ENCODE measurements at regions not wholly inside any gene's neighbourhood (a gene's known extent, or its start where the extent isn't known, plus 50 kb on each side); places are given as distances from the start of the nearest gene placed in this dataset.

DNA sequence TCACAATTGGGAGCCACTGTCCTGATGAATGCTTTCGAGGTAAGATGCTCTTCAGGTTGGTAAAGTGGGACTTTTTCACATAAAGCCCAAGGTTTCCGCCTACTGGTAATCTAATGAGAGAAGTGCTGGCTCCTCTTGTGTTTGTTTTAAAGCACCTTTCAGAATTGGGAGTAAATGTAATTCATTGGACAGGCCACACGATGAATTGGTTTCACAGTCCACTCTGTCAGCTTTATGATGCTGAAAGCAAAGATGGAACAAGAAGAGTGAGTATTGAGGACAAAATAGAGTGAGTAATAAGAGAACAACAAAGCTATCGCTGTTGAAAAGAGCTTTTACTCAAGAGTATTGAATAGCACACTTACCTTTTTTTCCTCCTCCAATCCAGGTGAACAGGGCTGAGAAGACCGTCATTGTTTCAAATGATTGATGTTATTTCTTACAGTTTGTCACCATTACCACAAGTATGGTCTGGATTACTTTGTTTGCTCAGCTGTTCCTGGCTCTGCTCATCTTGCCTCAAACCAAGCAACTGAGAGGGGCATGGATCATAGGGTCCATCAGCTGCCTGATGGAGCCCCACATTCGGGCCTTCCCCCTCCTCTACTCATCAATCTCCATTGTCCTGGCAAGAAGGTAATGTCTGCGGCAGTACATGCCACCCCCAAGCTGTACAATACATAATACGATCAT is 136.1 kb upstream of the CNTN4 start:
- H2AFZ ChIP-seq (ENCODE audit: low read length): no peak overlapping the region
- H3K27me3 ChIP-seq (ENCODE audit: control insufficient read depth, insufficient read depth, low read length): no peaks in the 10 kb centered on the region
- H3K4me1 ChIP-seq (ENCODE audit: control insufficient read depth, extremely low read depth, insufficient read depth, low read length): no peaks in the 10 kb centered on the region
- no peaks in the 10 kb centered on the region for H3K36me3 ChIP-seq (ENCODE audit: control insufficient read depth, insufficient read depth, low read length)
- no peak for TF ChIP-seq EZH2 (IDR thresholded peaks at IDR 0.05; ENCODE audit: low read length, missing control alignments)
- TF ChIP-seq, protein P1, sequence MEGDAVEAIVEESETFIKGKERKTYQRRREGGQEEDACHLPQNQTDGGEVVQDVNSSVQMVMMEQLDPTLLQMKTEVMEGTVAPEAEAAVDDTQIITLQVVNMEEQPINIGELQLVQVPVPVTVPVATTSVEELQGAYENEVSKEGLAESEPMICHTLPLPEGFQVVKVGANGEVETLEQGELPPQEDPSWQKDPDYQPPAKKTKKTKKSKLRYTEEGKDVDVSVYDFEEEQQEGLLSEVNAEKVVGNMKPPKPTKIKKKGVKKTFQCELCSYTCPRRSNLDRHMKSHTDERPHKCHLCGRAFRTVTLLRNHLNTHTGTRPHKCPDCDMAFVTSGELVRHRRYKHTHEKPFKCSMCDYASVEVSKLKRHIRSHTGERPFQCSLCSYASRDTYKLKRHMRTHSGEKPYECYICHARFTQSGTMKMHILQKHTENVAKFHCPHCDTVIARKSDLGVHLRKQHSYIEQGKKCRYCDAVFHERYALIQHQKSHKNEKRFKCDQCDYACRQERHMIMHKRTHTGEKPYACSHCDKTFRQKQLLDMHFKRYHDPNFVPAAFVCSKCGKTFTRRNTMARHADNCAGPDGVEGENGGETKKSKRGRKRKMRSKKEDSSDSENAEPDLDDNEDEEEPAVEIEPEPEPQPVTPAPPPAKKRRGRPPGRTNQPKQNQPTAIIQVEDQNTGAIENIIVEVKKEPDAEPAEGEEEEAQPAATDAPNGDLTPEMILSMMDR (conservative IDR thresholded peaks at IDR 0.05 in 1 of 2, IDR thresholded peaks at IDR 0.05 in 1 of 2; ENCODE audit: low read depth in 1 of 2, low read length in 2 of 2): no peak
- no peaks in the 10 kb centered on the region for H3K79me2 ChIP-seq (ENCODE audit: control insufficient read depth, insufficient read depth, low read length)
- H3K4me2 ChIP-seq (ENCODE audit: extremely low read depth, insufficient read depth, low read length): no peak overlapping the region
- H3K9ac ChIP-seq (ENCODE audit: insufficient read depth, low read length): no peak overlapping the region
- H3K9me3 ChIP-seq (ENCODE audit: control insufficient read depth, insufficient read depth, low read depth, low read length): no peaks in the 10 kb centered on the region
- no peak for DNase-seq (ENCODE audit: low read depth in 2 of 2)
- no peaks in the 10 kb centered on the region for H4K20me1 ChIP-seq (ENCODE audit: control insufficient read depth, extremely low read depth, insufficient read depth, low read length)
- no peak overlapping the region for H3K27ac ChIP-seq (ENCODE audit: insufficient read depth, low read length)
- H3K4me3 ChIP-seq (replicated peaks in 1 of 4; ENCODE audit: control extremely low read depth in 1 of 4, insufficient read depth in 1 of 4, low read depth in 3 of 4, low read length in 4 of 4): no peak overlapping the region

DNA sequence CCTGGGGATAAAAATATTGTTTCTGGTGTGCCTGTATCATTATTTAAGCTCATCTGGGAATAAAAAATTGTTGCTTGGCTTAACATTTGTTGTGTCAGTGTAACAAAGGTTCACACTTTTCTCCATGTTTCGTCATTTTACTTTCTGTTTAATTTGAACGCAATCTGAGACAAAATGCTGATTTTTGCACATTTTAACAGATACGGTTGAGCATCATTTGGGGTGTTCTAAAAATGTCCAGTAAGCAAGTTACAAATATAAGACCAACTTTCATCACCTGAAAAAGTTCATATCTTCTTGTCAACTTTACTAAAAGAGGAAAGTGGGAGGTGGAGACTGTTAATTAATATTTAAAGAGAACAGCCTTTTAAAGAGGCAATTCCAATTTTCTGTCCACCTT is 134.8 kb upstream of the CNTN4 start:
- no peak overlapping the region for H3K27ac ChIP-seq (ENCODE audit: insufficient read depth, low read length)
- H3K9ac ChIP-seq (ENCODE audit: insufficient read depth, low read length): no peak overlapping the region
- H3K9me3 ChIP-seq (ENCODE audit: control insufficient read depth, insufficient read depth, low read depth, low read length): no peaks in the 10 kb centered on the region
- no peak overlapping the region for H2AFZ ChIP-seq (ENCODE audit: low read length)
- H3K36me3 ChIP-seq (ENCODE audit: control insufficient read depth, insufficient read depth, low read length): no peaks in the 10 kb centered on the region
- no peak for TF ChIP-seq EZH2 (IDR thresholded peaks at IDR 0.05; ENCODE audit: low read length, missing control alignments)
- no peak overlapping the region for H3K4me2 ChIP-seq (ENCODE audit: extremely low read depth, insufficient read depth, low read length)
- H3K4me1 ChIP-seq (ENCODE audit: control insufficient read depth, extremely low read depth, insufficient read depth, low read length): no peaks in the 10 kb centered on the region
- no peak overlapping the region for H3K4me3 ChIP-seq (replicated peaks in 1 of 4; ENCODE audit: control extremely low read depth in 1 of 4, insufficient read depth in 1 of 4, low read depth in 3 of 4, low read length in 4 of 4)
- H3K79me2 ChIP-seq (ENCODE audit: control insufficient read depth, insufficient read depth, low read length): no peaks in the 10 kb centered on the region
- H3K27me3 ChIP-seq (ENCODE audit: control insufficient read depth, insufficient read depth, low read length): no peaks in the 10 kb centered on the region
- H4K20me1 ChIP-seq (ENCODE audit: control insufficient read depth, extremely low read depth, insufficient read depth, low read length): no peaks in the 10 kb centered on the region
- DNase-seq (ENCODE audit: low read depth in 2 of 2): no peak

DNA sequence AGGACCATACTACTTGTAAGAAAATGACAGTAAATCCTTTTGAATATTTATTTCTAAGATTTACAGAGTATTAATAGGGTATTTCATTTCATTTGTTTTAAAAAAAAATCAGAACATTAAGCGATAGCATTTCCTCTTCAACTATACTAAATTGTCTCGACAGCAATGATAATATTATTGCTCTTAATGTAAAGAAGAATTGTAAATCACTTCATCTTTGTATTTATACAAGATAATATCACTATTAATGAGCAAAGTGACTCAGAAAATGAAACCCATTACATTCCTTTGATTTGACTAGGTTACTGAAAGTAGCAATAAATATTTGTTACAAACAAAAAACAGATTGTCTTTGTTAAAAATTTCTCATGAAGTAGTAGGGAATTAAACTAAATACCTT is 131.1 kb upstream of the CNTN4 start:
- TF ChIP-seq, protein P1 (conservative IDR thresholded peaks at IDR 0.05 in 1 of 2, IDR thresholded peaks at IDR 0.05 in 1 of 2; ENCODE audit: low read depth in 1 of 2, low read length in 2 of 2): no peak
- no peak for TF ChIP-seq EZH2 (IDR thresholded peaks at IDR 0.05; ENCODE audit: low read length, missing control alignments)
- Histone ChIP-seq H3K27me3 (ENCODE audit: control insufficient read depth, insufficient read depth, low read length) (no peaks in the 10 kb centered on the region), H3K27ac (ENCODE audit: insufficient read depth, low read length) (no peak overlapping the region), H4K20me1 (ENCODE audit: control insufficient read depth, extremely low read depth, insufficient read depth, low read length) (no peaks in the 10 kb centered on the region), H3K79me2 (ENCODE audit: control insufficient read depth, insufficient read depth, low read length) (no peaks in the 10 kb centered on the region), H3K36me3 (ENCODE audit: control insufficient read depth, insufficient read depth, low read length) (no peaks in the 10 kb centered on the region), H3K4me3 (replicated peaks in 1 of 4; ENCODE audit: control extremely low read depth in 1 of 4, insufficient read depth in 1 of 4, low read depth in 3 of 4, low read length in 4 of 4) (no peak overlapping the region), H2AFZ (ENCODE audit: low read length) (no peak overlapping the region), H3K4me2 (ENCODE audit: extremely low read depth, insufficient read depth, low read length) (no peak overlapping the region), H3K9ac (ENCODE audit: insufficient read depth, low read length) (no peak overlapping the region), H3K9me3 (ENCODE audit: control insufficient read depth, insufficient read depth, low read depth, low read length) (no peaks in the 10 kb centered on the region), H3K4me1 (ENCODE audit: control insufficient read depth, extremely low read depth, insufficient read depth, low read length) (no peaks in the 10 kb centered on the region)
- DNase-seq (ENCODE audit: low read depth in 2 of 2): no peak

Measured in fibroblast of lung (primary cell).